Left kidney (tissue), 1 donor: ENCODE measurements at regions not wholly inside any gene's neighbourhood (a gene's known extent, or its start where the extent isn't known, plus 50 kb on each side); places are given as distances from the start of the nearest gene placed in this dataset.

Experiments
- DNase-seq: peaks from one replicate; pipeline ENCODE4 v3.0.0-alpha.2; 2013

- DNase-seq, result no peak
Measured at GRCh38 chr5:38753776-38754175, 92.0 kb upstream of the OSMR start.

GRCh38 chr5:38755181-38755580 is 90.6 kb upstream of the OSMR start:
- DNase-seq, result no peak

- no peak for DNase-seq
Measured at GRCh38 chr5:38756068-38756467, 89.7 kb upstream of the OSMR start.

GRCh38 chr5:38757451-38758245 is 88.2 kb upstream of the OSMR start:
- no peak for DNase-seq

- peak; percentile 31 for DNase-seq
Measured at GRCh38 chr5:38758774-38759600, 86.8 kb upstream of the OSMR start.

- peak; percentile 39 for DNase-seq
Measured at GRCh38 chr5:38764937-38765391, 80.8 kb upstream of the OSMR start.

GRCh38 chr5:38765399-38765861 is 80.4 kb upstream of the OSMR start:
- DNase-seq, result peak; percentile 35

- no peak for DNase-seq
Measured at GRCh38 chr5:38766151-38766550, 79.7 kb upstream of the OSMR start.

- peak; percentile 36 for DNase-seq
Measured at GRCh38 chr5:38768412-38769211, 77.2 kb upstream of the OSMR start.

GRCh38 chr5:38772471-38772870 is 73.3 kb upstream of the OSMR start:
- DNase-seq, result no peak

- no peak for DNase-seq
Measured at GRCh38 chr5:38775218-38775840, 70.5 kb upstream of the OSMR start.

GRCh38 chr5:38776149-38776896 is 69.5 kb upstream of the OSMR start:
- no peak for DNase-seq

GRCh38 chr5:38777111-38777510 is 68.7 kb upstream of the OSMR start:
- no peak for DNase-seq

GRCh38 chr5:38780316-38780715 is 65.5 kb upstream of the OSMR start:
- DNase-seq, result no peak

- DNase-seq, result peak; percentile 26
Measured at GRCh38 chr5:38780945-38781344, 64.9 kb upstream of the OSMR start.

GRCh38 chr5:38782180-38782835 is 63.5 kb upstream of the OSMR start:
- no peak for DNase-seq

GRCh38 chr5:38783011-38783561 is 62.7 kb upstream of the OSMR start:
- peak; percentile 89 for DNase-seq

GRCh38 chr5:38789134-38789533 is 56.7 kb upstream of the OSMR start:
- DNase-seq, result no peak

- no peak for DNase-seq
Measured at GRCh38 chr5:38789777-38790176, 56.0 kb upstream of the OSMR start.

- no peak for DNase-seq
Measured at GRCh38 chr5:38790268-38790667, 55.5 kb upstream of the OSMR start.
